GM18873 (cell line): ENCODE measurements at regions not wholly inside any gene's neighbourhood (a gene's known extent, or its start where the extent isn't known, plus 50 kb on each side); places are given as distances from the start of the nearest gene placed in this dataset.

ENCODE experiments used
- ATAC-seq: cut with Tn5 transposase; IDR thresholded peaks from one replicate; pipeline ENCODE4 v1.9.1; 2021; ENCODE audit warnings: mild to moderate bottlenecking, moderate library complexity, moderate number of reproducible peaks; ENCODE audit not compliant: unreplicated experiment, low FRiP score

DNA sequence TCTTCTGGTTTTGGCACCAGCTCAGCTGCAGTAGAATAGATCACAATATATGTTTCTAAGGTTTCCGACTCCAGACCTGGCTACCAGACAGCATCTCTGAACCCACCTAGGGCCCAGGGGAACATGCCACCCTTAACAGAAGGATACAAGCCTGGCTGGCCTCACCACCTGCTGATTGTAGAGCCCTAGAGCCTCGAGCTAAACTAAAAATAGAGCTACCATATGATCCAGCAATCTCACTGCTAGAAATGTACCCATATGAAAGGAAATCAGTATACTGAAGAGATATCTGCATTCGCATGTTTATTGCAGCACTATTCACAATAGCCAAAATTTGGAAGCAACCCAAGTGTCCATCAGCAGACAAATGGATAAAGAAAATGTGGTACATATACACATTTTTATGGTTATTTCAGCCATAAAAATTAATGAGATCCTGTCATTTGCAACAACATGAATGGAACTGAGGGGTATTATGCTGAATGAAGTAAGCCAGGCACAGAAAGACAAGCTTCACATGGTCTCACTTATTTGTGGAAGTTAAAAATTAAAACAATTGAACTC, 242.4 kb upstream of the SLC39A10 start:
- no peak for ATAC-seq

DNA sequence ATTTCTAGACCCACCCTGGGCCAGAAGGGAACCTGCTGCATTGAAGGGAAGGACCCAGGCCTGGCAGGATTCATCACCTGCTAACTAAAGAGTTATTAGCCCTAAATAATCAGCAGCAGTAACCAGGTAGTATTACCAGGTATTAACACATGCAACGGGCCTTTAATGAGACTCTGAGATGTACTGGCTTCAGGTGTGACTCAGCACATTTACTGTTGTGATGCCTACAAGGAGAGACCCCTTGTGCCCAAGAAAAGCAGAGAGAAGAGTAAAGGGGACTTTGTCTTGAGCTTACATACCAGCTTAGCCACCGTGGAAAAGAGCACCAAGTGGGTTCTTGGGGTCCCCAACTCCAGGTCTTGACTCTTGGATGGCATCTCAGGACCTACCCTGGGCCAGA, 243.1 kb upstream of the SLC39A10 start:
- no peak for ATAC-seq

DNA sequence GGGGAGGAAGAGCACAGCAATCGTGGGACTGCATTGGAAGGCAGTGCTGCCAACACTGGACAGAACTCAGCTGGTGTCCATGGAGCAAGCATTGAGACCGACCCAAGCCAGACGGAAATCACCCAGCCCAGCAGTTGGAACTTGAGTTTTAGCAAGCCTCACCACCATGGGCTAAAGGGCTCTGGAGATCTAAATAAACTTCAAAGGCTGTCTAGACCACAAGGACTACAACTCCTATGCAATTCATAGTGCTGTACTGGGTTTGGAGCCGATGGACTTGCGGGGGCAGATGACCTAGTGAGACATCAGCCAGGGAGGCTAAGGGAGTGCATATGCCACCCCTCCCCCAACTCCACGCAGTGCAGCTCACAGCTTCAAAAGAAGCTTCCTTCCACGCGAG, 243.6 kb upstream of the SLC39A10 start:
- no peak for ATAC-seq

DNA sequence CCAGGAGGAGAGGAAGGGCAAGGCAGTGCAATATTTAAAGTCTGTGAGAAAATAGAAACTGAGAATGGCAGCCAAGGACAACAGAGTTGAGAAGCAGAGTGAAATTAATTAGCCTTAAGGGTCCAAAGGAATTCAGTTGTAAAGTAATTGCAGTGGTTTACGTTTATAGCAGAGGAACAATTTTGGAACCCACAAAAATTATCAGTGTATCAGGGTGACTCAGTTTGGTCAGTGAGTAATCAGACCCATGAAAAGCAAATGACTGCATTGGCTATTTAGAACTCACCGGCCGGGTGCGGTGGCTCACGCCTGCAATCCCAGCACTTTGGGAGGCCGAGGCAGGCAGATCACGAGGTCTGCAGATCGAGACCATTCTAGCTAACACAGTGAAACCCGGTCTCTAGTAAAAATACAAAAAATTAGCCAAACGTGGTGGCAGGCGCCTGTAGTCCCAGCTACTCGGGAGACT, 245.8 kb upstream of the SLC39A10 start:
- no peak for ATAC-seq

DNA sequence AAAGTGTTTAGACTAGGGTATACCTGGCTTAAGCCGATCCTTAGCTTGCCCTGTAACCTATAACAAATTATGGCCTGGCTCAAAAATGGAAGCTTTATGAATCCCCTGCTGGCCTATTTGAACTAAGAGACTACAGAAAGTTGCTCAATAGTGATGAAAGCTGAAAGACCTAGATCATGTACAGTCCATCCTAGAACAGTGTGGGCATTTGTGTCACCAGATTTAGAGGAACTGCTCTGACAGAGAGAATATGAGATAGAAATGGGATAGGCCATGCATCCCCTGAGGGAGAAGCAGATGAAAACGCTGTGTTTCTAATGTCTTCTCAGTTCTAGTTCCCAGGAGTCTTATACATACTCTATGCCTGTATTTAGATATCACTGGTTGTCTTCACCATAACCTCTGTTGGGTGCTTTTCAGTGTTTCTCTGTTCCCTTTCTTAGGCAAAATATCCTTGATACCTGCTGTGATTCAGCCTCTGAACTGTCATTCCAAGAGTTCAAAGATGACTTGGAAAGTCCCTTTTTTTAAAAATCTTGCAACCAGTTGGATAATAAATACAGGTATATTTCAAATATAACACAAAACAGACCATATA, 246.9 kb upstream of the SLC39A10 start:
- peak; percentile 82 for ATAC-seq

DNA sequence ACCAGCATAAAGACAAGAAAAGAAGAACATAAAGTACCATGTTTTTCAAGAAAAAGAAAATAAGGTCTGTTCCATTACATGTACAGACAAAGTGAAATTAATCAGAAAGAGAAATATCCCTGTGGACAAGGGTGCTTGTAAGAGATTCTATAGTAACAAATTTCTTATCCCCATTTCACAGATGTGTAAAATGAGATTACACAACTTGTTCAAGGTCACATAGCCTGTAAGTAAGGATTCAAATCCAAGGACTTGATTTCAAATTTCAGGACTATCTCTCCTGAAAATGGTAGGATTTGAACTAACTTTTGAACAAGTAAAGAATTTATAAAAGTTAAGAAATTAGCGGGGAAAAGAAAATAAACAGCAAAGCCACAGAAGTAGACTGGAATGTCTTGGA, 248.2 kb upstream of the SLC39A10 start:
- no peak for ATAC-seq

DNA sequence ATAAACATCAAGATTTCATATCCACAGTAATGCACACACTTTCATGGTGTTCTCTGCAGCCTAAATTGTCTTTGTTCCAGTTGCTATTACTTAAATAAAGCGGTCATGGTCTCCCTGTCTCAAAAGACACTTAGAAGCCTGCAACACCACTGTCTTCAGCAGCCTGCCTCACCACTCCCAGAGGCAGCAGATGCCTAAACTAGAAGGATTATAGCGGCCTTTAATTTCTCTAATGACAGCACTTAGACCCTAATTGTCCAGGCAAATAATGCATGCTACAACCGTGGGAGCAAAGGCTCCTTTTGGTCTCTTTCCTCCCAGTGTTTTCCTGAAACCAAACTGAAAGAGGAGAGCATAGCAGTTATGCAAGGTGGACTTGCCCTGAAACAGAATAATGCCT, 248.8 kb upstream of the SLC39A10 start:
- ATAC-seq, result no peak

DNA sequence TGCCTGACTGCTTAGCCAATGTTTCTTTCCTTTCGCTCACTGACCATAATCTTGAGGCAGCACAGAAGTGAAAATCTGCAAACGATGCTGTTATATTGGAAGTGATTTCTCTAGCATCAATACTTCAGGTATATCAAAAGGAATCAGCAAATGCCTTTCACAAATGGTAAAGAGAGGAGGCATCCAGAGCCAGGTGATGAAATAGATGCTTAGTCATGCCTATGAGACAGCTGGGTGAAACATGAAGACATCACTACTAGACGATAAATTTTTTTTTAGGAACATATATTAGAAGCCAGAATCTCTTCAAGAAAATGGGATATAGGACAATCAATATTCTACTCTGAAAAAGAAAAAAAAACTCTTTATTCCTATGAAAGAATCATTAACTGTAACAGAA, 249.2 kb upstream of the SLC39A10 start:
- ATAC-seq, result no peak

DNA sequence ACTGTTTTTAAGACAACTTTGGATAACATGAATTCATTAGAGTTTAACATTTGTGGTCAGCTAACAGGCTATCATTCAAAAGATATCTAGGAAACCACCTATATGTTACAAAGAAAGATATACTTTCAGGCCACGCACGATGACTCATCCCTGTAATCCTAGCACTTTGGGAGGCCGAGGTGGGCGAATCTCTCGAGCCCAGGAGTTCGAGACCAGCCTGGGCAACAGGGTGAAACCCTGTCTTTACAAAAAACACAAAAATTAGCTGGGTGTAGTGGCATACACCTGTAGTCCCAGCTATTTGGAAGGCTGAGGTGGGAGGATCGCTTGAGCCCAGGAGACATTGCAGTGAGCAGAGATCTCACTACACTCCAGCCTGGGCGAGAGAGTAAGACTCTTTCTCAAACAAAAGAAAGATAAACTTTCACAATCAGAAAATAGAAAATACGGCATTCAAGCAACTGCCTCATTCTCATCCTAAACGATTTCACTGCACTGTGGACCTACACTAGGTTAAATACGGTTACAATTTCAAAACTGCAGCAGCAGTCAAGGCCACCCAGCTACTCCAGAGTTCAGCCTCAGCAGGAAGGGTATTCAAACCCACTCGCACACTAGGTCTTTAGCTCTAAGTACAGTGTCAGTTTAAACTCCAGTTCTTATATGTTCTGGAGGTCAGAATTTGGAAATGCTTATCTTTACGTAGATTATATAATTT, 250.0 kb upstream of the SLC39A10 start:
- no peak for ATAC-seq

DNA sequence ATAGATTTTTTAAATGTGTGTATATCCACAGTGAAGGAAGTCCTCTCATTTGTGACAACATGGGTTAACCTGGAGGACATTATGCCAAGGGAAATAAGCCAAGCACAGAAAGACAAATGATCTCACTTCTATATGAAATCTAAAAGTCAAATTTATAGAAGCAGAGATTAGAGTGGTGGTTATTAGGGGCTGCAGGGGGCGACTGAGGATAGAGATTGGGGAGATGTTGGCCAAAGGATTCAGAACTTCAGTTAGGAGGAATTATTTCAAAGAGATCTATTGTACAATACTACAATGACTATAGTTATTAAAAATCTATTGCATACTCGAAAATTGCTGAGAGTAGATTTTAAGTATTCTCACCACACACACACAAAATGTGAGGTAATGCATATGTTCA, 252.4 kb upstream of the SLC39A10 start:
- ATAC-seq, result no peak

DNA sequence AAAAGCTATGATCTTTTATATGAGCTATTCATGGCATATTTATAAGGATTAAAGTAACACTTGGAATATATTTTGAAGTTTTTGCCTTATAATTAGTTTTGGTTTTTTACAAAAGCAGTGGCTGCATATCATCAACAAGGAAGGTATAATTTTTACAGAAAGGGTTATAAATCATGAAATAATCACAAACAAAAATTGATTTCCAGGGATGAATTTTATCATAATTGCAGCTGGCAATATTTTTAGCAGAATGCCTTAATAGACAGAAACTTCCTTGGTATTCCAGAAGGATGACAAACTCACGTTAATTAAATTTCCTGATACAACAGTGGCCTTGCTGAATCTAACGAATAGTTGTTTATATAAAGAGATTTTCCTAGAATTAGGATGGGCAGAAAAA, 260.5 kb upstream of the SLC39A10 start:
- no peak for ATAC-seq

DNA sequence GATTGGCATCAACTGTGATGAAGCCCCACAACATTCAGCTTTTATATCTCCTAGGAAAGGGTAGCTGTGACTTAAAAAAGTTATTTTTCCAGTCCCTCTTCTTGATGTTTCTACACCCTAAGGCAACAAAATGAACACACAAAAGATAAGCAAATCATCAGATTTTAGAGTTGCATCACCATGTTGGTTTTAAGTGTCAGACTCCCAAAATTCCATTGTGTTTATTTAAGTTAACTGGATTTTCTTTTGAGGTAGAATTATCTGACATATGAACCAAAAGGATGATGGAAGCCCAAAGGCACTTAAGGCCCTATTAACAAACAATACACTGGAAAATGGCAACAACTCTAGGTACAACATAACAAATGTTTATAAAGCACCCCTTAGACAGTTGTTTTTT, 261.7 kb upstream of the SLC39A10 start:
- ATAC-seq, result no peak

DNA sequence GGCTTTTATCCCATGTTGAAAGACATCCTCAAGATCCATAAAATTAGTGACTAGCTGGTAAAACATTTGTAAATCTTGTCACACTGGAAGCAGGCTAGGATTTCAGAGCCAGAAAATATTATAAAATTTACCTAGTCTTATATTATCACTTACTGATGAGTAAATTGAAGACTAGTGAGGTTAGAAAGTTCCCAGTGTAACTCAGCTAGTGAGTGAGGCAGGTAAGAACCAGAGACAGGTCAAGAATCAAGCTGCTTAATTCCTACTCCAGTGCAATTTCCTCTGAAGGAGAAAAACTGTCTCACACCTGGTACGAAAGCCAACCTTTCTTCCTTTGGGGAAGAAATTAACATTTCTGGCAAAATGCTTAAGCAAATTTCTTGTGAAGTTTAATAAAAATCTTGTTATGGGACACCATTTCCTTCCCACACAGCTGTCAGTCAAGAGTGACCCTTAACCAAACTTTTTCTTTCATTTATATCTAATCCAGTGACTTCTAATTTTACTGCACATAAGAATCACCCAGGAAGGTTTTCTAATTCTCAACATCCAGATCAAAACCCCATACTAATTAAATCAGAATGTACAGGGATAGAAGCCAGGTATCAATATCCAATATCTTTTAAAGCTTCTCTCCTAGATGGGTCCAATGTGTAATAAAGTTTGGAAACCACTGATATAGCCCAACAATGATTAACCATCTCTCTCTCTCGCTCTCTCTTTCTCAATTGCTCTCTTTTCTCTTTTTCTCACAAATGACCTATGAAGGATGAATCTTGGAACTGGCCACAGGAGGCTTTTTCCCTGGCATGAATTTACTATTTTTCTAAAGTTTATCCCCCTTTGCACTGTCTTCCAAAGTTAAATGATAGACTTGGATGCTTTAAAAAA, 264.3 kb upstream of the SLC39A10 start:
- ATAC-seq, result no peak

DNA sequence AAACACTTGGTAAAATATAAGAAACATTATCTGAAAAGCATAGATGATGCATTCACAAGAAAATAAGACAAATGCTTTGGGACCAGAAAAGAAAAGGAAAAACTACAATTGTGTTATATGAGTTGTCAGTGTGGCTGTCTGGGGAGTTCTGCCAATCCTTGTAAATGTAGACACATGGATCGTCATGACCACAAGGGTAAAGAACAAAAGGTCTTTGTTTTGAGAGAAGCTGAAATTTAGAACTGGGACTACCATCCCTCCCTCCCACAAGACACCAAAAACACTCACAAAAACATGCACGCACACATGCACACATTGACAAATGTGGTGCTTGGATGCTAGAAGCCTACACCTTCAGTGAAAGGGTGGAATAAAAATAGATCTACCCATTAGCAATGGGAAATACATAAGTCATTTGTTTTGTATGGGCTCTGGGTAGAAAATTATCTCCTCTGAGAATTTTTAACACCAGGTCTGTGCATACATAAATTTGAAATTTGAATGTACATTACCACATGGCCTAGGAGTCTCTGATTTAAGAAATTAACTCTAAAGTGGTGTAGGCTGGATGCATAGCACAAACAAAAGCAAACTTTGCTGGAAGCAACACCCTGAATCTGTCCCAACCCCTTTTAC, 266.2 kb upstream of the SLC39A10 start:
- ATAC-seq, result no peak

DNA sequence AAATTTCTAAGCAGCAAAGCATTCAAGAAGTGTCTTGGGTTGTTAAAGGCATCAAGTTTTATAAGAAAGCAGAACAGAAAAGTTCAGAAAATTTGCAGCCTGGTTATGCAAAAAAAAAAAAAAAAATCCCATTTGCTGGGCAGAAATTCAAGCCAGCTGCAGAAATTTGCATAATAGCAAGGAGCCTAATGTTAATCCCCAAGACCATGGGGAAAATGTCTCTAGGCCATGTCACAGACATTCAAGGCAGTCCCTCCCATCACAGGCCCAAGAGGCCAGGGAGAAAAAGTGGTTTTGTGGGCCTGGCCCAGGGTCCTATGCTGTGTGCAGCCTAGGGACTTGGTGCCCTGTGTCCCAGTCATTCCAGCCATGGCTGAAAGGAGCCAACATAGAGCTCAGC, 269.0 kb upstream of the SLC39A10 start:
- no peak for ATAC-seq

DNA sequence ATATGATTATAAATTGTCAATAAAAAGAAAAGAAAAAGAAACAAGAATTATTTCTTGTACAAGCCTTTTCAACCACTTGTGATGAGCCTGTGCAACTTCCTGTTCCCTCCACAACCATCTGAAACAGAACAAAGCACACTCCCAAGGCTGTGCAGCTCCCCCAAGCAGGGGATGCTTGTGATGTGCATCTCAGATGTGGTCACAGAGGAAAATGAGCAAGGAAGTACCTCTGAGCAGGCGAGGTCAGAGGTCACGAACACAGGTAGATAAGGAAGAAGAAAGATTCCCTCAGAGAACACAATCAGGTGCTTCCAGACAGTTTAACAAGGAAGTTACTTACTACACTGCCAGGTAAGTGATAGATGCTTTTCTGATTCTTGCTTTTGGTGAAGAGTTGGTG, 274.8 kb upstream of the SLC39A10 start:
- ATAC-seq, result no peak

DNA sequence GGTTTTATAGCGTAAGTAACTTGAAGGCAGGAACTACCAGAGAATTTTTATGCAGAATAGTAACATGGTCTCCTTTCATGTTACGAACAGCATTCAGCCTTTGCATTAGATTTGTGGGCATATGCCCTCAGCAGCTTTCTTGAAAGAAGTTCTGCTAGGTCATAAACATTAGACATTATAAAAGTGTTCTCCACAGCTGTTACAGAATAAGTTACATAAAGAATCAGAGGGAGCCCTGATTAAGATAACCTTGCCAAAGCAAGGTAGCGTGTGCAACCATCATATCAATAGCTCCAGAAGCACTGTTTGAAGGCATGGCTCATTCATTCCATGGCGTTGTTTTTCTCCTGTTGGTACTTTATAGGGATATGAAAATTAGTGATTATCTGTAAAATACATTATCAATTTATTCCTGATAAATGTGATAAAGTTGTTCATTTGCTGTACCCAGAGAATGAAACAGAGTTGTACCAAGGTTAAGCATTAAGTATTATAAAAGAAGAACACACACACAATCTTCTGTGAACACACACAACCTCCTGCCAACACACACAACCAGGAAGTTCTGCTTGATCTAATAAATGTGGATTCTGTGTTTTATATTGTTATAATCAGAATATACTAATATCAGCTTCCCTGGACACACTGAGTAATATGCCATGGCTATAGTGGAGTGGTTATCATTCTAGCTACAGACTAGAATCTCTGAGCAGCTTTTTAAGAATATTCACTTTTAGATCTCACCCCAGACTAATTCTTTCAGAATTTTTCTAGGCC, 286.7 kb upstream of the SLC39A10 start:
- ATAC-seq, result no peak

DNA sequence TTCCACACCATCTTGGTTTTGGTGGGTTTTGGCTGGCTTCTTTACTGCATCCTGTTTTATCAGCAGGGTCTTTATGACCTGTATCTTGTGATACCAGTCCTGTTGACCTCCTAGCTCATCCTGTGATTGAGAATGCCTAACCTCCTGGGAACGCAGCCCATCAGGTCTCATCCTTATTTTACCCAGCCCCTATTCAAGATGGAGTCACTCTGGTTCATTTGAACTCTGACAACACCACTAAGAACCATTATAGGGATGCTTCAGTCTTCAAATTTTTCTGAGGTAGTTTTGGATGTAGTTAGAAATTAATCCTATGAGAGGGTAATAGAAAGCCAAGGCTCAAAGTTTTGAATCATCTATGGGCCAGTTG, 287.8 kb upstream of the SLC39A10 start:
- no peak for ATAC-seq

DNA sequence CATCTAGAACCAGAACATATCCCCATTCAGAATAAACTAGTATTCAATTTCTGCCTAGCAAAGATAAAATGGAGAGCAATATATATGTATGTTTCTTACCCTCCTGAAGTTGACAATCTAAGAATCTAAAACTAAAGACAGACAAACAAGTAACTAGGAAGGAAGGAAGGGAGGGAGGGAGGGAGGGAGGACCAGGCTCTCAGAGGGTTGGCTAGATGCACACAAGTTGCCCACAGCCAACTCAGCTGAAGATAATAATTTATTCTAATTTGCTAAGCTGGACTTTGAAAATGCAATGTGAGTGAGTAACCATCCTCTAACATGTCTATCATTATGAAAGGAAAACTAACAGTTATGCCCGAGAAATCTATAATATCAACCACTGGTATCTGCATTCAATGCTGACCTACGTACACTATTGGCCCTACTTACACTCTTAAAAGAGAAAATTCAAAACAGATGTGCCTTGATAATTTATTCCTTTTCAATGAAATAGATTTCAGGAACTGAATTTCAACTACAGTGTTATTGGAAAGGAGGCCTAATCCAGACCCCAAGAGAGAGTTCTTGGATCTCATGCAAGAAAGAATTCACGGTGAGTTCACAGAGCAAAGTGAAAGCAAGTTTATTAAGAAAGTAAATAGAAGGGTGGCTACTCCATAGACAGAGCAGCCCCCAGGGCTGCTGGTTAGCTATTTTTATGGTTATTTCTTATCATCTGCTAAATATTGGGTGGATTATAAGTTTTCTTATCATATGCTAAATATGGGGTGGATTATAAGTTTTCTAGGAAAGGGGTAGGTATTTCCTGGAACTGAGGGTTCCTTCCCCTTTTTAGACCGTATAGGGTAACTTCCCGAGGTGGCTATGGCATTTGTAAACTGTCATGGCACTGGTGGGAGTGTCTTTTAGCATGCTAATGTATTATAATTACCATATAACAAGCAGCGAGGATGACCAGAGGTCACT, 288.5 kb upstream of the SLC39A10 start:
- ATAC-seq, result no peak
